HG03378 (cell line): ENCODE measurements at regions not wholly inside any gene's neighbourhood (a gene's known extent, or its start where the extent isn't known, plus 50 kb on each side); places are given as distances from the start of the nearest gene placed in this dataset.
"Not testable (repeated sequence)": the region's sequence is repeated elsewhere in the genome, so short reads cannot be mapped to it uniquely, and the experiment has no call there.

Source experiments
- ATAC-seq: cut with Tn5 transposase; IDR thresholded peaks from one replicate; pipeline ENCODE4 v1.9.1; 2021; ENCODE audit warnings: mild to moderate bottlenecking, moderate library complexity; ENCODE audit not compliant: unreplicated experiment

DNA sequence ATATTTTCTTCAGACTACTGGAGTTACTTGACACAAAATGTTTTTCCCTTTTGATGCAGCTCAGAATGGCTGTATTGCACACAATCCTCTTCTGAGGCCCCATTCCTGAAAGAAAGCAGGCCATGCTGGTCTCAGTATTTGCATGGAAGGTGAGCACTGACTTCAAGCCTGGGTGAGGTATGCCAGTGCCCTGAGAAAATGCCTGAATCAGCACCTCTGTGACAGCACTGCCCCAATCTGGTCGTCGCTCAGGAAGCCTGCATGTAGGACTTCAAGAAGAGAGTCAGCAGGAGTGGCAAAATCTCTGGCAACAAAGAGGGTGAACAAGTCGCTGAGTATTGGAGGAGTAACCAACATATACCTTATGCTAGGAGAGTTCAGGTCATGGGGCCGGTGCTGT is 425.2 kb upstream of the PIK3R1 start:
- ATAC-seq, result no peak

DNA sequence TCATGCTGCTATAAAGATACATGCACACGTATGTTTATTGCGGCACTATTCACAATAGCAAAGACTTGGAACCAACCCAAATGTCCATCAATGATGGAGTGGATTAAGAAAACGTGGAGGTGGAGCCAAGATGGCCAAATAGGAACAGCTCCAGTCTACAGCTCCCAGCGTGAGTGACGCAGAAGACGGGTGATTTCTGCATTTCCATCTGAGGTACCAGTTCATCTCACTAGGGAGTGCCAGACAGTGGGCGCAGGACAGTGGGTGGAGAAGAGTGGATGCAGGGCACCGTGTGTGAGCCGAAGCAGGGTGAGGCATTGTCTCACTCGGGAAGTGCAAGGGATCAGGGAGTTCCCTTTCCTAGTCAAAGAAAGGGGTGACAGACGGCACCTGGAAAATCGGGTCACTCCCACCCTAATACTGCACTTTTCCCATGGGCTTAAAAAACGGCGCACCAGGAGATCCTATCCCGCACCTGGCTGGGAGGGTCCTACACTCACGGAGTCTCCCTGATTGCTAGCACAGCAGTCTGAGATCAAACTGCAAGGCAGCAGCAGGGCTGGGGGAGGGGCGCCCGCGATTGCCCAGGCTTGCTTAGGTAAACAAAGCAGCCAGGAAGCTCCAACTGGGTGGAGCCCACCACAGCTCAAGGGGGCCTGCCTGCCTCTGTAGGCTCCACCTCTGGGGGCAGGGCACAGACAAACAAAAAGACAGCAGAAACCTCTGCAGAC is 435.5 kb upstream of the PIK3R1 start:
- ATAC-seq, result not testable (repeated sequence)

DNA sequence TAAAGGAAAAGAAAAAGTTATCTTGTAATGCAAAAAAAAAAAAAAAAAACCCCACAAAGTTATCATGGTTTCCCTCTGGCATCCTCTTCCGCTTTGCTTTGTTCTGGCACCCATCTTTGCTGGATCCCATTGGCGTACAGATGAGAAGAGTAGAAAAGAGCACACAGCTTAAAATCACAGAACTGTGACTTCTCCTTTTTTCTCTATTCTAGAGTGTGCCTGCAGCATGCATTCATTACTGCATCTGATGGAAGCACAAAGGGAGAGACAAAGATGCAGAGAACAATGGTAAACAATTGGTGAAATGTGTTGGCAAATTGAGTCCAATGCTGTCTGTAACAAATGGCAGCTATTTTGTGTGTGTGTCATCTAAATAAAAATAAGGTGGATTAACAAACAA is 440.8 kb upstream of the PIK3R1 start:
- no peak for ATAC-seq

DNA sequence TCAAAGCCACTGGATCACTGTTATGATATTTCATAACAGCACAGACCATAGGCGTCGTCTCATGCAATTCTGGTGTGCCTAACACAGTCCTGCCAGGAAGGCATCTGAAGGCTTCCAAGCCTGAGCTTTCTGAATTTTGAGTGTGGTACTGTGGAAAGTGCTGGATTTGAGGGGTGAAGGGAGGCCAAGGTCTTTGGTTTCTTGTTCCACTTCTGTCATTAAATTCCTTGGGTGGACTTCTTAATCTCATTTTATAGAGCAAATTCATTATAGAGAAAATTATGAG is 441.3 kb upstream of the PIK3R1 start:
- no peak for ATAC-seq

DNA sequence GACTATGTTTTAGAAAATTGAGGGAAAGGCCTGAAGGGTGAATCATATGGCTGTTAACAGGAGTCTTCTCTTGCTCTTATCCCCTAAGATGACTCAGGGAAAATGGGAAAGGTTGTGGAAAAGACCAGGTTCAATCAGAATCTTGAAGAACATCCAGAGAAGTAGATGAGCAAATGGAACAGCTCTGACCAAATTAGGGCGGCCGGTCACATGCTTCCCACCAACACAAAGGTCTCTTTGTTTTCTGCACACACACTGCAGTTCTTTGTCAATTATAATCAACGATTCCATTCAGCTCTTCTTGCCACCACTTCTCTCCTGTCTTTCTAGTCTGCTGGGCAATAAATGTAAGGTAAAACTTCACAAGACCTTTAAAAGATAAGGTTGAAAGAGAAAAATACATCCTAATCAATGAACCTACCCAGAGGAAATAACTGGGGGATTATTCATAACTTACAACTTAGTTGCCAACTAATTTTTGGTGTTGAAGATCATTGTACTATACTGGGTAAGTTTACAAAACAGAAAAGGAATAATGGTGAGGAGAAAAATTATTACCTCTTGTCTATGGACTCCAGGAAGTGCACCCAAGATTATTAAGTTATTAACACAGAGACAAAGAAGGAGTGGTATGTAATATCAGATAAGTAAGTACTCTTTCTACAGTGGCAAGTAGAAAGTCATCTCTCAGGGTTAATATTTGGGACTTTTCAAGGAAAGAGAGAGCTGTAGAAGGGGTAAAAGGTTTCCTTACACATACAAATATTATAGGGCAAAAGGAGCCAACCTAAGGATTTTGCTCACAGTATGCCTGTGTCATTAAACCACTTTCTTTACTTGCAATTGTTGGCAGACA is 441.9 kb upstream of the PIK3R1 start:
- ATAC-seq, result no peak

DNA sequence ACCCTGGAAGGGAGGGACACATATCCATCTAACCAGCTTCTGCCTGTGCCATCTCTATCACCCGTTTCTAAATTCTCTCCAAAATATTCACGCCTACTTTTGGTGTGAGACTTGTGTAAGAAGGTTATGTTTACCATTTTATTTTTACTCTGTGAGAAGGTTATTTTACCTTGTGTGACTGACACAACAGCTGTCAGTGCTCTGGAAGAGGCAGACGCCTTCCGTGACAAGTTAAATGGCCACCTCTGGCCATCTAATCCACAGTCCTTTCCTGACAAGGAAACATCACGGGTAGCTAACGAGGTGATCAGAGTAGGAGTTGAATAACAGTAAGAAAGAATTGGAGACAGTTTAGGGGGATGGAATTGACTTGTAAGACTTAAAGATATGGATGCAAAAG is 443.8 kb upstream of the PIK3R1 start:
- no peak for ATAC-seq

DNA sequence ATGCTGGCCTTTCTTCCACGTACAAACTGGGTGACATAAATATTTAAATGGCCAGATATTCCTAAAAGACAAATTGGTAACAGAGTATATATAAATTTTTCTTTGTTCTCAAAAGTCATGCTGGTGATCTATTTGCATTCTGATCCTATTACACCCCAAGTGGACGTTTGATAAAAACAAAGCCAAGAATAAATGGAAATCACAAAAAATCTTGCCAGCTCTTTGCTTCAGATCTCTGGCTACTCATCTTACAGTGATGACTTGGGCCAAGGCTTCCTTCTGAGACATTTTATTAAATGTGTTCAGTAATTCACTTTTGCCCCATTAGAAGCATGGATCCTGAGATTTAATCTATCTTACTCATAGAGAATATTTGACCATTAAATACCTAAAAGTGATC is 444.3 kb upstream of the PIK3R1 start:
- no peak for ATAC-seq

DNA sequence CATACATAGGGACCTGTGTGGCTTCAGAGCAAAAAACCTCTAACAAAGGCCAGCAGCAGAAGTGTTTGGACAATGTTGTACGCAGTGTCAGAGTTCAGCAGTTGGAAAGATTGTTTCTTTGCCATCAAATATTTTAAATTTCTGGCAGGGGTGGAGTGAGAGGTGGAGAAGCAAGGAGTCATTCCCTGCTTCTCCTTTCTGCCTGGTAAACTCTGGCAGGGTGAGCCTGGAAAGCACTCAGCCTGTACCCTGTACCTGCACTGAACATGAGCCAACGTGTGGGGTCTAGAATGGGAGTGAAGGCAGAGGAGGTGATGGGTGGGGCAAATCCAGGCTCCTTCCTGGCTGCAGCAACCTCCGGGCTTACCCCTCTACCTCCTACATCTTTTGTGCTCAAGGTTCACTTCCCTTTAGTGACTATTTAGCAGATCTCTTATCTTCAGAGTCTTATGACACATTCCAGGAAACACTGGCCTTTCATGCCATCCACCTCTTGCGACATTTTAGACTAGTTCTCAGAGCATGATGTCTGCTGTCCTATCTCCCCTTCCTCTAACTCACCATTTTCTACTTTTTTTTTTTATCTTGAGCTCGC is 445.0 kb upstream of the PIK3R1 start:
- ATAC-seq, result no peak

DNA sequence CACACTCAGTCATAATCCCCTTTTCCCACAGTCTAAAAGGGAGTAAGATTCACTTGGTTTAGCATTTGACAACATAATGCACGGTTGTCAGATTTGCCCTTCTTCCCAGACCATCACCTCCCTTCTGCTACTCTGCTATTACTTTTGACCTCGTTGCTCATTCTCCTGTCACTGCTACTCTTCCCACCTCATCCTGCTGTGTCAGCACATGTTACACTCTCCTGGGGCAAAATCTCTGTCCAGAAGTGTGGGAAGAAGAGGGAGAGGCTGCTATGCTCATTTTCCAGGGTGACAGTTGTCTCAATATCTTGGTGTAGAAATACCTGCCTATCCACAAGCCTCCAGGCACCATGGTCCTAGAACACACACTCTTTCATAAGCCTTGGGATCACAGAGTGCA is 449.9 kb upstream of the PIK3R1 start:
- no peak for ATAC-seq

DNA sequence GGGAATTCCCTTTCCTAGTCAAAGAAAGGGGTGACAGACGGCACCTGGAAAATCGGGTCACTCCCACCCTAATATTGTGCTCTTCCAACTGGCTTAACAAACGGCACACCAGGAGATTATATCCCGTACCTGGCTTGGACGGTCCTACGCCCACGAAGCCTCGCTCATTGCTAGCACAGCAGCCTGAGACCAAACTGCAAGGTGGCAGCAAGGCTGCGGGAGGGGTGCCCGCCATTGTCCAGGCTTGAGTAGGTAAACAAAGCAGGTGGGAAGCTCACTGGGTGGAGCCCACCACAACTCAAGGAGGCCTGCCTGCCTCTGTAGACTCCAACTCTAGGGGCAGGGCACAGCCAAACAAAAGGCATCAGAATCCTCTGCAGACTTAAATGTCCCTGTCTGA is 457.8 kb upstream of the PIK3R1 start:
- not testable (repeated sequence) for ATAC-seq

DNA sequence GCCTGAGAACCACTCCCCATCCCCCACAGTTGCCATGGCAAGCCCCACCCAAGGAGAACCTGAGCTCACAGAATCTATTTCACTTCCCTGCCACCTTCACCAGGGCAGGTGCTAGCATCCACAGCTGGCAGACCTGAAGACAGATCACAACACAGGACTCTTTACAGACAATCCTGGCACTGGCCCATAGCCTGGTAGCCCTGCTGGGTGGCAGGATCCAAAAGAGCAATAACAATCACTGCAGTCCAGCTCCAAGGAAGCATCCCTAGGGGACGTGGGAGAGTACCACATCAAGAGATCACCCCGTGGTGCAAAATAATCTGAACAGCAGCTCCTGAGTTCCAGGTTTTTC is 463.2 kb upstream of the PIK3R1 start:
- no peak for ATAC-seq

DNA sequence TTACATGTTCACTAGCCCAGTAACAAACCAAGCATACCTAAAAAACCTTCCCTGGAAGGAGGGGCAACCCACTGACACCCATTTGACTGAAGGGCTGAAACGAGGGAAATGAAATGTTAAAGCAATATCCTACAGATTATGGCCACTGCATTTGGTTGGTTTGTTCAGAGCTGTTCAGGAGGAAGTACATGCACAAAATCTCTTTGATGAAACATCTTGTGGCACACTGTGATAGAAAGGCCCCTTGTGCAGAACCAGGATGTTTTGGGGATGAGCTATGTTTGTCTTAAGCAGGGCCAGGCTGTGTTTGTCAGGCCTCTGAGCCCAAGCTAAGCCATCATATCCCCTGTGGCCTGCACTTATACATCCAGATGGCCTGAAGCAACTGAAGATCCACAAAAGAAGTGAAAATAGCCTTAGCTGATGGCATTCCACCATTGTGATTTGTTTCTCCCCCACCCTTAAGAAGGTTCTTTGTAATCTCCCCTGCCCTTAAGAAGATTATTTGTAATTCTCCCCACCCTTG is 467.3 kb upstream of the PIK3R1 start:
- no peak for ATAC-seq

DNA sequence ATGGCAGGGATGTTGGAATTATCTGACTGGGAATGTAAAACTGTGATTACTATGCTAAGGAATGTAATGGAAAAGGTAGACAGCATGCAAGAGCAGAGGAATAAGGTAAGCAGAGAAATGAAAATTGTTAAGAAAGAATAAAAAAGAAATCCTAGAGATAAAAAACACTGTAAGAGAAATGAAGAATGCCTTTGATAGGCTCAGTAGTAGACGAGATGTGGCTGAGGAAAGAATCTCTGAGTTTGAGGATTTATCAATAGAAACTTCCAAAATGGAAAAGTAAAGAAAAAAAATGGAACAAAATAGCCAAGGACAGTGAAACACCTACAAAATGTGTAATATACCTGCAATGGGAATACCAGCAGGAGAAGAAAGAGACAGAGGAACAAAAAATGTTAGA is 468.5 kb upstream of the PIK3R1 start:
- ATAC-seq, result no peak

DNA sequence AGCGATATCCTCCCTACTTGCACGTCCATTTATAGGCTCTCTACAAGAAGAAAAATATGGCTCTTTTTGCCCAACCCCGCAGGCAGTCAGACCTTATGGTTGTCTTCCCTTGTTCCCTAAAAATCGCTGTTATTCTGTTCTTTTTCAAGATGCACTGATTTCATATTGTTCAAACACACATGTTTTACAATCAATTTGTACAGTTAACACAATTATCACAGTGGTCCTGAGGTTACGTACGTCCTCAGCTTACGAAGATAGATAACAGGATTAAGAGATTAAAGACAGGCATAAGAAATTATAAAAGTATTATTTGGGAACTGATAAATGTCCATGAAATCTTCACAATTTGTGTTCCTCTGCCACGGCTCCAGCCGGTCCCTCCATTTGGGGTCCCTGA is 468.9 kb upstream of the PIK3R1 start:
- ATAC-seq, result not testable (repeated sequence)

DNA sequence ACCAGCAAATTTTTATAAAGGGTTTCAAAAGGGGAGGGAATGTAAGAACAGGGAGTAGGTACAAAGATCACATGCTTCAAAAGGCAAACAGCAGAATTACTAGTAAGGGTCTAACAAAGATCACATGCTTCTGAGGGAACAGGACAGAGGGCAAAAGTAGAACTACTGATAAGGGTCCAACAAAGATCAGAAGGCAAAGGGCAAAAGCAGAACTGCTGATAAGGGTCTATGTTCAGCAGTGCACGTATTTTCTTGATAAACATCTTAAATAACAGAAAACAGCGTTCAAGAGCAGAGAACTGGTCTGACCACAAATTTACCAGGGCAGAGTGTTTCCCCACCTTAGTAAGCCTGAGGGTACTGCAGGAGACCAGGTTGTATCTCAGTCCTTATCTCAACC is 469.5 kb upstream of the PIK3R1 start:
- no peak for ATAC-seq

DNA sequence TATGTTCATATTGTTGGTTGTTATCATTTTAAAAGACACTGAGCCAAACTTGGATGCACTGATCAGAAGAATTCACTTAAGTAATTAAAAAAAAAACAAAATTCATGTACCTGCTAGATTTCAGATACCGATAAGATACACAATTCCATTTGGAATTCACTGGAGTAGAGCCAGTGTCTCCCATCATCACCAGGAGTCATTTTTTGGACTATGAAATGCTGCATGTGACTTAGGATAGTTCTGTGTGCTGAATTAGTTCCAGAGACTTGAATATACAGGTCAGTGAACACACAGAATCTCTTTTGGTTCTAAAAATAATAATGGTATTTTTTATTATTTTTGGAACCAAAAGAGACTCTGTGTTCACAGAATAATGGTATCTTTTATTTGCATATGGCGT is 482.6 kb upstream of the PIK3R1 start:
- no peak for ATAC-seq

DNA sequence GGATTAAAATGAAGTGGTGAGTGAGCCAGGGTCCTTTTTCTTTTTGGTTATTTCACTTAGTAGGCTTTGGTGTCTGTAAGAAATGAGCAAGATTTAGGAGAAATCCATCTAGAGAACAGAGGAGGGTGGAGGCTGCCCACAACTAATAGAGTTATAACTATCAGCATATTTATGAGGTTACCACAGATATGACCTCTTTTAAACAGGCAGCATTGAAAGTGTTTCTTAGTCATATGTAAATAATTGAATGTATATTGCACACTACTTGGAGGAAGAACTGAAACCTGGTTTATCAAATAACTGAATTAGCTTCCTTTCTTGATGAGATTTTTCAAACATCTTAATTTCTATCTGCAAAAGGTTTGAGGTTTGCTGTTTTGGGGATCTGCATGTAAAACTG is 483.1 kb upstream of the PIK3R1 start:
- no peak for ATAC-seq

DNA sequence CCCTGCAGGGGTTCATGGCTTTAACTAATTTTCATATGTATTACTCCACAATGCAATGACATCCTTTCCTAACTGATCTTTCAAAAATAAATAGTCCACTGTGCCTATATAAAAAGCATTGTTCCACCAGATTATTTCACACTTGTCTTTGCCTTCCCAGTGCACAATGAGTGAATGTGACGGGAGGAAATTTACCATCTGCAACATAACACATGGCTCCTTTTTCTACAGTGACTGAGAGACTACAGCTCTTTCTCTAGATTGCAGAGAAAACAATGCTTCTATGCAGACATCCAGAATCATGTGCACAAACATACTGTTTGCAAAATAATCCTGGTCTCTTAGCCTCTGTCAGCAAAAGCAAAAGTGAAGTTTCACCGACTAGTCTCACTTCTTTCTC is 483.7 kb upstream of the PIK3R1 start:
- ATAC-seq, result no peak

DNA sequence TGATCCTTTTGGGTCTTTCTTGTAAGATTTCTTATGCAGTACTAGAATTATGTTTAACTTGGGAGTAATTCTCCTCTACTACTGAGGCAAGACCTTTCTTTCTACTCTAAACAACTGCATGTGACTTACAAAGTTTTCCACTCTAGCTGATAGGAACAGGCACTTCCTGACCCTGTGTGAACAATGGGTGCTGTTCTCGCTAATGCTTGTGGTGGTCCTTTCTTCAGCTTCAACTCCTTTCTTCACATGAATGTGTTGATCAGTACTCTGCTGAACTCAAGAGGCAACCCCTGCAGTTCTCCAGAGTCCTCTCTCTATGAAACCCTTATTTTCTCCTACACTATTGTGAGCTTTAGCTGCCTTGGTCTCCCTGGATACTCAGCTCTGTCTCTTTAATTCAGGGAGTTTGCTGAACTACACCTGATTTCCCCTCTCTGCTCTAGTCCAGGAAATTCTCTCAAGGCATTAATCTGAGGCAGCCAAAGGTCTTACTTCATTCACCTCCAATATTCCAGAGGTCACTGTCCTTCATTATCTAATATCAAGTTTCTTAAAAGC is 484.6 kb upstream of the PIK3R1 start:
- no peak for ATAC-seq

DNA sequence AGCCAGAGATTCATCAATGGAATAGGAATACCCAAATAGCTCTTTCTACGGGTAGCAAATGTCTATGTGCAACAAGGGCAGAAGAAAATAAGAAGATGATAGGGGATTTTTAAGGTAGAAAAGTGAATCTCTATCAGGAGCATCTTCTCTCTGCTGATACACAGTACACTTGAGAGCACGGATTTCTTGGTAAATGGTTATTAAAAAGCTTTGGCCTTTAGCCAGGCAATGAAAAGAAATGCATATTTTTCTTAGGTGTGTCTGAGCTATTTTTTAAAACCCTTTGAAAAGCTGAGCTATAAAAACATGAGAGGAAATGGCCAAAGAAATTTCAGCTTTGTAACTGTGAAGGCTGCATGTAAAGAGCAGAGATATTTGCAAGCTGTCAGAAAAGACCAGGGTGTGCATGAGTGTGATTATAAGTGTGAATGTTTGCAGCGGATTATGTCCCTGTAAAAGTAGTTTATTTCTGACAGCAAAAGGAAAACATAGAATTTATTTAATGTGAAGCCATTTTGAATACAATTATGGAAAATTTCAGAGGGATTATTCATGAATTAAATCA is 487.1 kb upstream of the PIK3R1 start:
- ATAC-seq, result no peak

DNA sequence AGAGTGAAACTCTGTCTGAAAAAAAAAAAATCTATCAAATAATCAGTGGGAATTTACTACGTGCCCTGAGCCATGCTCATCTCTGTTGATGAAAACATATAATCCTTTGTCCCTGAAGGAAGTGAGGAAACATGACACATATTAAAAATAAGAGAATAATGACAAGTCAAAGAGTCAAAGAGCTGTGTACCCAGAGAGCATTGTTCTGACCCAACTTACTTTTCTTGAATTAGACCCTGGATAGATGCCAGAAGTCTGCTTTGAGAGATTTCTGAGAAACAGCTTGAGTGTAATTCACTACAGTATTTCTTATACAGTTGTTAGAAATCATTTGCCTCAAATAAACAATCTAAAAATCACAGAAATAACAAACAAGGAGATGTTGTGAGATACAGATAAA is 490.0 kb upstream of the PIK3R1 start:
- ATAC-seq, result no peak
